ENCODE measurements at regions not wholly inside any gene's neighbourhood (a gene's known extent, or its start where the extent isn't known, plus 50 kb on each side); places are given as distances from the start of the nearest gene placed in this dataset.
A peak's percentile ranks its signal among the peaks of the same experiment; 100 is the strongest.

DNA sequence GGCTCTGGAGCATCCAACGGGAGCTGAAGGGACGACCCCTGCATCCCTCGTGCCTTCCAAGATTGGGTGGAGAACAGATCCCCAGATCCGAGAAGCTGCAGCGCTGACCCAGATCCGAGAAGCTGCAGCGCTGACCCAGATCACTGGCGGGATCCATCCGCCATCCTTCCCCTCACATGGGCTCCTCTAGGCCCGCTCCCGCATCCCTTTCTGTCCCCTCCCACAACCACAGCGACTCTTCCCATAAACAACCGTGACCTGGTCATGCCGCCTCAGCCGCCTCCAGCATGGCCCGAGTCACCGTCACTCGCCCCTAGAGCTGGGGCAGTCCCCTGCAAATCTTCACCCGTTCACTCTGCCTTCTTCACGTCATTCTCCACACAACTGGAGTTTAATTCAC lies 124.9 kb downstream of the UTP18 start (continued):
- TF ChIP-seq CTCF (conservative IDR thresholded peaks at IDR 0.05; ENCODE audit: low read depth in 2 of 2) (no peak), JUNB (IDR thresholded peaks at IDR 0.05; ENCODE audit: unreplicated experiment) (no peak), EZH2 (IDR thresholded peaks at IDR 0.05; ENCODE audit: low read depth, unreplicated experiment) (no peak)
- TF ChIP-seq, protein P1, sequence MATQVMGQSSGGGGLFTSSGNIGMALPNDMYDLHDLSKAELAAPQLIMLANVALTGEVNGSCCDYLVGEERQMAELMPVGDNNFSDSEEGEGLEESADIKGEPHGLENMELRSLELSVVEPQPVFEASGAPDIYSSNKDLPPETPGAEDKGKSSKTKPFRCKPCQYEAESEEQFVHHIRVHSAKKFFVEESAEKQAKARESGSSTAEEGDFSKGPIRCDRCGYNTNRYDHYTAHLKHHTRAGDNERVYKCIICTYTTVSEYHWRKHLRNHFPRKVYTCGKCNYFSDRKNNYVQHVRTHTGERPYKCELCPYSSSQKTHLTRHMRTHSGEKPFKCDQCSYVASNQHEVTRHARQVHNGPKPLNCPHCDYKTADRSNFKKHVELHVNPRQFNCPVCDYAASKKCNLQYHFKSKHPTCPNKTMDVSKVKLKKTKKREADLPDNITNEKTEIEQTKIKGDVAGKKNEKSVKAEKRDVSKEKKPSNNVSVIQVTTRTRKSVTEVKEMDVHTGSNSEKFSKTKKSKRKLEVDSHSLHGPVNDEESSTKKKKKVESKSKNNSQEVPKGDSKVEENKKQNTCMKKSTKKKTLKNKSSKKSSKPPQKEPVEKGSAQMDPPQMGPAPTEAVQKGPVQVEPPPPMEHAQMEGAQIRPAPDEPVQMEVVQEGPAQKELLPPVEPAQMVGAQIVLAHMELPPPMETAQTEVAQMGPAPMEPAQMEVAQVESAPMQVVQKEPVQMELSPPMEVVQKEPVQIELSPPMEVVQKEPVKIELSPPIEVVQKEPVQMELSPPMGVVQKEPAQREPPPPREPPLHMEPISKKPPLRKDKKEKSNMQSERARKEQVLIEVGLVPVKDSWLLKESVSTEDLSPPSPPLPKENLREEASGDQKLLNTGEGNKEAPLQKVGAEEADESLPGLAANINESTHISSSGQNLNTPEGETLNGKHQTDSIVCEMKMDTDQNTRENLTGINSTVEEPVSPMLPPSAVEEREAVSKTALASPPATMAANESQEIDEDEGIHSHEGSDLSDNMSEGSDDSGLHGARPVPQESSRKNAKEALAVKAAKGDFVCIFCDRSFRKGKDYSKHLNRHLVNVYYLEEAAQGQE (IDR thresholded peaks at IDR 0.05; ENCODE audit: unreplicated experiment), result no peak

DNA sequence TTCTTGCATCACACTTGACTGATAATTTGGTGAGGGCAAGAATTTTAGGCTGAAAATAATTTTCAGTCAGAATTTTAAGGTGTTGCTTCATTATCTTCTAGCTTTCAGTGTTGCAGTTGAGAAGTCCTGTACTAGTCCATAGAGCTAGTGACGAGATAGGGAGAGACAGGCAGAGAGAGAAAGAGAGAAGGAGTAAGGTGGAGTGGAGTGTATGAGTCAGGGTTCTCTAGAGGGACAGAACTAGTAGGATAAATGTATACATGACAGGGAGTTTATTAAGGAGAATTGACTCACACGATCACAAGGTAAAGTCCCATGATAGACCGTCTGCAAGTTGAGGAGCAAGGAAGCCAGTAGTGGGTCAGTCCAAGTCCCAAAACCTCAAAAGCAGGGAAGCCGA lies 127.2 kb downstream of the UTP18 start:
- H3K27ac ChIP-seq (ENCODE audit: low read depth), result no peak overlapping the region
- H3K4me3 ChIP-seq, result no peak overlapping the region
- Mint-ChIP-seq H3K4me3 (no peak overlapping the region), H3K9me3 (no peaks in the 10 kb centered on the region), H3K27ac (no peak overlapping the region), H3K4me1 (no peaks in the 10 kb centered on the region; the same call in 2 of the 3 replicates), H3K27me3 (ENCODE audit: insufficient read depth, low read depth, poor library complexity) (peaks cover 8% of the 10 kb centered on the region), H3K36me3 (ENCODE audit: low read depth) (no peaks in the 10 kb centered on the region)
- H3K4me2 ChIP-seq, result no peak overlapping the region
- no peaks in the 10 kb centered on the region for H3K27me3 ChIP-seq (ENCODE audit: insufficient read depth)
- no peaks in the 10 kb centered on the region for H4K20me1 ChIP-seq (replicated peaks; ENCODE audit: insufficient read depth)
- no peaks in the 10 kb centered on the region for H3K36me3 ChIP-seq (ENCODE audit: insufficient read depth)
- no peaks in the 10 kb centered on the region for H3K79me2 ChIP-seq (replicated peaks; ENCODE audit: insufficient read depth)
- no peaks in the 10 kb centered on the region for H3K4me1 ChIP-seq (ENCODE audit: insufficient read depth)
- H3K9me2 ChIP-seq (ENCODE audit: insufficient read depth), result no peaks in the 10 kb centered on the region
- peak overlapping the region; percentile 43; the same call in 1 of the 2 replicates for H2AFZ ChIP-seq
- no peaks in the 10 kb centered on the region for H3F3A ChIP-seq (replicated peaks; ENCODE audit: low read depth)
- no peak for DNase-seq (ENCODE audit: low spot score)
- ATAC-seq, result no peak
- TF ChIP-seq CREB1 (CRISPR knock-in tag; IDR thresholded peaks at IDR 0.05; ENCODE audit: low read depth) (no peak), NANOG (IDR thresholded peaks at IDR 0.05; ENCODE audit: borderline replicate concordance) (no peak), EZH2phosphoT487 (IDR thresholded peaks at IDR 0.05; ENCODE audit: unreplicated experiment) (no peak), ZNF114 (CRISPR knock-in tag; IDR thresholded peaks at IDR 0.05) (no peak), STAT1 (IDR thresholded peaks at IDR 0.05; ENCODE audit: unreplicated experiment) (no peak), CTCF (conservative IDR thresholded peaks at IDR 0.05; ENCODE audit: low read depth in 2 of 2) (no peak), ZNF331 (CRISPR knock-in tag; IDR thresholded peaks at IDR 0.05; ENCODE audit: low read depth) (no peak), POLR2AphosphoS5 (IDR thresholded peaks at IDR 0.05; ENCODE audit: low read depth) (no peak), JUNB (IDR thresholded peaks at IDR 0.05; ENCODE audit: unreplicated experiment) (no peak), EZH2 (IDR thresholded peaks at IDR 0.05; ENCODE audit: low read depth, unreplicated experiment) (no peak), ETS1 (IDR thresholded peaks at IDR 0.05) (no peak)
- TF ChIP-seq, protein P1 (IDR thresholded peaks at IDR 0.05; ENCODE audit: unreplicated experiment), result no peak
